Heart left ventricle (tissue), 16 donors: ENCODE measurements at regions not wholly inside any gene's neighbourhood (a gene's known extent, or its start where the extent isn't known, plus 50 kb on each side); places are given as distances from the start of the nearest gene placed in this dataset.

Experiments
- ATAC-seq, 4 donors: fragments of 200-7000 bp; cut with Tn5 transposase; one replicate each; pipeline ENCODE4 v1.9.1; 2020 to 2022; ENCODE audit warnings: moderate library complexity in 4 of 4, mild to moderate bottlenecking in 3 of 4, moderate number of reproducible peaks in 1 of 4
- DNase-seq, 5 donors: peaks; one replicate each; pipeline ENCODE4 v3.0.0-alpha.2; 2020
- H3K27ac ChIP-seq, 12 donors: fragments of 200-600 bp; sonication (generic) in 4 of 12; one replicate each; pipeline versions ENCODE4 v1.5.0 to v1.8.0; 2016 to 2022; ENCODE audit warnings: mild to moderate bottlenecking in 2 of 12
- H3K27me3 ChIP-seq, 9 donors: fragments of 200-600 bp; sonication (generic) in 2 of 9; one replicate each; pipeline versions ENCODE4 v1.5.1 to v1.8.0; 2016 to 2022; ENCODE audit warnings: mild to moderate bottlenecking in 3 of 9
- H3K36me3 ChIP-seq, 9 donors: fragments of 200-600 bp; sonication (generic) in 2 of 9; one replicate each; pipeline versions ENCODE4 v1.5.0 to v1.8.0; 2018 to 2022; ENCODE audit warnings: mild to moderate bottlenecking in 2 of 9
- H3K4me1 ChIP-seq, 12 donors: fragments of 200-600 bp; sonication (generic) in 4 of 12; one replicate each; pipeline versions ENCODE4 v1.5.0 to v1.8.0; 2016 to 2022; ENCODE audit warnings: mild to moderate bottlenecking in 3 of 12
- H3K4me3 ChIP-seq, 12 donors: fragments of 200-600 bp; sonication (generic) in 4 of 12; one replicate each; pipeline versions ENCODE4 v1.5.0 to v1.8.0; 2017 to 2022; ENCODE audit warnings: mild to moderate bottlenecking in 9 of 12, moderate library complexity in 4 of 12
- H3K9me3 ChIP-seq, 12 donors: fragments of 200-600 bp; sonication (generic) in 4 of 12; one replicate each; pipeline versions ENCODE4 v1.5.0 to v1.8.0; 2016 to 2022; ENCODE audit warnings: mild to moderate bottlenecking in 1 of 12
- POLR2A ChIP-seq, 2 donors: fragments of 450-650 bp; IDR thresholded peaks; one replicate each; pipeline ENCODE4 v1.6.1; 2017; ENCODE audit warnings: antibody characterized with exemption in 2 of 2, mild to moderate bottlenecking in 2 of 2, moderate library complexity in 2 of 2
- WGBS, 4 donors: extraction: QIAGEN DNeasy Blood & Tissue Kit in 2 of 4; methylation state at CpG; one replicate each; pipeline versions ENCODE4 v1.1.5 to v1.1.7; 2013 to 2018; 5-methylcytosine and 5-hydroxymethylcytosine counted together
- intact Hi-C, 10 donors: fragments of 100-400 bp; cut with DNase I; formaldehyde crosslinking; loops; one replicate each; pipeline versions ENCODE4 v1.11.1 to v1.14.2; 2022
- TF ChIP-seq, protein P1 (sequence below), 12 donors: fragments of 200-600 bp; sonication (generic) in 4 of 12; IDR thresholded peaks; one replicate each; pipeline versions ENCODE4 v1.5.0 to v1.8.0; 2018 to 2022; ENCODE audit warnings: antibody characterized with exemption in 12 of 12, mild to moderate bottlenecking in 5 of 12
- donor health status: ischemic (EF 13 %, LVEDD 7.1; RV severe dilation, severe dysfunction).
- donor health status: healthy with polysubstance abuse.
- donor health status: DM: no; HTN: yes; CAD: no.
- donor health status: DM: no; HTN: no; CAD: no.
- donor health status: ischemic (EF 25% LVEDD 6.9; RV normal size, moderate dysfunction).
- donor health status: ischemic (EF 25% LVEDD 5.7; RV mildly dilated, moderate dysfunction).
- donor health status: healthy.
- donor health status: DM: yes; HTN: yes; CAD: no.
- donor health status: ischemic (EF 35%, LVEDD 5.7; RV mildly dilated, moderate dysfunction).
- donor health status: nonischemic (EF 11% LVEDD 7.7; RV severe dilation, severe dysfunction).
- donor health status: DM: yes; HTN: yes; CAD: no.
- donor health status: PGD.
- donor health status: ischemic (EF 29% LVEDD 5.4; RV normal size, mild dysfunction).
- donor health status: nonischemic (EF 23%, LVEDD 6.1; RV moderate dilation, normal function).

- no peak for ATAC-seq
These were observed 189.5 kb upstream of the MIR17HG start for GRCh38 chr13:91158017-91158395.

GRCh38 chr13:91162180-91162579, 185.3 kb upstream of the MIR17HG start:
- DNase-seq (no peak), ATAC-seq (no peak)
- Histone ChIP-seq H3K9me3 (no peaks in the 10 kb centered on the region), H3K4me3 (no peak overlapping the region), H3K4me1 (no peaks in the 10 kb centered on the region), H3K27ac (no peak overlapping the region), H3K27me3 (no peaks in the 10 kb centered on the region), H3K36me3 (no peaks in the 10 kb centered on the region)
- 84 to 90% (median 84%) methylated on average over 3 of the region's 3 CpGs for WGBS, 4 donors
- TF ChIP-seq, protein P1, sequence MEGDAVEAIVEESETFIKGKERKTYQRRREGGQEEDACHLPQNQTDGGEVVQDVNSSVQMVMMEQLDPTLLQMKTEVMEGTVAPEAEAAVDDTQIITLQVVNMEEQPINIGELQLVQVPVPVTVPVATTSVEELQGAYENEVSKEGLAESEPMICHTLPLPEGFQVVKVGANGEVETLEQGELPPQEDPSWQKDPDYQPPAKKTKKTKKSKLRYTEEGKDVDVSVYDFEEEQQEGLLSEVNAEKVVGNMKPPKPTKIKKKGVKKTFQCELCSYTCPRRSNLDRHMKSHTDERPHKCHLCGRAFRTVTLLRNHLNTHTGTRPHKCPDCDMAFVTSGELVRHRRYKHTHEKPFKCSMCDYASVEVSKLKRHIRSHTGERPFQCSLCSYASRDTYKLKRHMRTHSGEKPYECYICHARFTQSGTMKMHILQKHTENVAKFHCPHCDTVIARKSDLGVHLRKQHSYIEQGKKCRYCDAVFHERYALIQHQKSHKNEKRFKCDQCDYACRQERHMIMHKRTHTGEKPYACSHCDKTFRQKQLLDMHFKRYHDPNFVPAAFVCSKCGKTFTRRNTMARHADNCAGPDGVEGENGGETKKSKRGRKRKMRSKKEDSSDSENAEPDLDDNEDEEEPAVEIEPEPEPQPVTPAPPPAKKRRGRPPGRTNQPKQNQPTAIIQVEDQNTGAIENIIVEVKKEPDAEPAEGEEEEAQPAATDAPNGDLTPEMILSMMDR (IDR thresholded peaks at IDR 0.05) = no peak
- TF ChIP-seq POLR2A (IDR thresholded peaks at IDR 0.05) = no peak
- intact Hi-C loops = no loop called here

More at GRCh38 chr13:91158017-91158395, 189.5 kb upstream of the MIR17HG start:
- TF ChIP-seq, protein P1 (IDR thresholded peaks at IDR 0.05) = peak in 4 of 12 donors; percentile 12 to 25 (median 20)
- no peak for TF ChIP-seq POLR2A (IDR thresholded peaks at IDR 0.05)
- peaks cover 0 to 10% (median 0%) of the 10 kb centered on the region in 12 donors for H3K4me1 ChIP-seq
- H3K36me3 ChIP-seq = no peaks in the 10 kb centered on the region
- intact Hi-C loops = loop anchor here in 1 of 10 donors (2.0 kb wide), 1 partner anchor 23 kb away; no protein-coding TSS in a partner anchor
- H3K9me3 ChIP-seq = no peaks in the 10 kb centered on the region
- no peak overlapping the region for H3K27ac ChIP-seq
- no peak for DNase-seq
- WGBS, 4 donors = 21 to 49% (median 37%) methylated on average over 4 of the region's 4 CpGs
- no peak overlapping the region for H3K4me3 ChIP-seq
- H3K27me3 ChIP-seq = no peaks in the 10 kb centered on the region

DNA sequence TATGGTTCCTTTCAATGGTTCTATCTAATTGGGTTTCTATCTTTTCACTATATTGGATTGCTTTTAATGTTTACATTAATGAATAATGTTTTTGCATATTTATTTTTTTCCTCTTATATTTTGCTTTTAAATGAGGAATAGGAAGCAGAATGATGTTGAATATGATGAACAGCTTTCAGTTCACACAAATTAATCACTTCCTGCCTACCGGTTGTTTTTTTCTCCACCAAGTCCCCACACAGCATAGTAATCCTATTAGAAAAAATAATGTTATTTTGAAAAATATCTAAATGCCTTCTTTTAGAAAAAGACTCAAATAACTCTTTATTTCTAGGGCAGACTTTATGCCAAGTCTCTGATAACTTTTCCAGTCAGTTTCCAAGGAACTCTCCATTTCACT, 184.9 kb upstream of the MIR17HG start:
- no peaks in the 10 kb centered on the region for H3K9me3 ChIP-seq
- no peak for DNase-seq
- no peak overlapping the region for H3K27ac ChIP-seq
- 40 to 50% (median 46%) methylated on average over 1 of the region's 1 CpG for WGBS, 4 donors
- TF ChIP-seq, protein P1 (IDR thresholded peaks at IDR 0.05) = no peak
- no peak for TF ChIP-seq POLR2A (IDR thresholded peaks at IDR 0.05)
- no peaks in the 10 kb centered on the region for H3K27me3 ChIP-seq
- no peak for ATAC-seq
- intact Hi-C loops = no loop called here
- no peaks in the 10 kb centered on the region for H3K36me3 ChIP-seq
- no peak overlapping the region for H3K4me3 ChIP-seq
- H3K4me1 ChIP-seq = no peaks in the 10 kb centered on the region

DNA sequence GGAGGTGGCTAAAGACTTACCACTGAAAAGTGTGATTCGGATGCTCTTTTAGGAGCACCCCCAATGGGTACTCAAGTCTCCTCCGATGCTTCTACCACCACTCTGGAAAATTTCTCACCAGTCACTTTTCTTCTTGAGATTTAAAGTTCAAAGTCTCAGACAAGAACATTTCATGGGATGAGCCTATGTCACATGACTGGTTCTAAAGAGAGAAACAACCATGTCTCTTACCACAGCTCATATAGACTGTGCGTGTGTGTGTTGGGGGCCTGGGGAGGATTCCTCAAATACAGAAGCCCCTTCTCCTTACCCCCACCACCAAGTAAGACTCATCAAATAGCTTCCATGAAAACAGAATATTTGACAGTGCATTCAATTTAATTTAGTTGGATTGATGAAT, 181.7 kb upstream of the MIR17HG start:
- no peak for TF ChIP-seq POLR2A (IDR thresholded peaks at IDR 0.05)
- TF ChIP-seq, protein P1 (IDR thresholded peaks at IDR 0.05) = no peak
- H3K27me3 ChIP-seq = no peaks in the 10 kb centered on the region
- no peaks in the 10 kb centered on the region for H3K9me3 ChIP-seq
- WGBS, 4 donors = 79 to 99% (median 91%) methylated on average over 3 of the region's 3 CpGs
- H3K36me3 ChIP-seq = no peaks in the 10 kb centered on the region
- H3K4me1 ChIP-seq = no peaks in the 10 kb centered on the region
- no peak overlapping the region for H3K27ac ChIP-seq
- intact Hi-C loops = no loop called here
- no peak for DNase-seq
- H3K4me3 ChIP-seq = no peak overlapping the region
- no peak for ATAC-seq
